ENCODE measurements at regions not wholly inside any gene's neighbourhood (a gene's known extent, or its start where the extent isn't known, plus 50 kb on each side); places are given as distances from the start of the nearest gene placed in this dataset.

GRCh38 chr14:71529848-71530247, 402.4 kb upstream of the RGS6 start:
- H3K9ac ChIP-seq (ENCODE audit: low read depth in 2 of 2, low read length in 2 of 2): no peak overlapping the region
- no peak overlapping the region for H3K4me3 ChIP-seq
- no peaks in the 10 kb centered on the region for H3K9me3 ChIP-seq
- no peaks in the 10 kb centered on the region for H3K36me3 ChIP-seq
- H3K27ac ChIP-seq: no peak overlapping the region
- TF ChIP-seq CTCF (IDR thresholded peaks at IDR 0.05): no peak
- intact Hi-C loops (cut with DNase I): no loop called here
- no peak for DNase-seq
- H3K27me3 ChIP-seq: no peaks in the 10 kb centered on the region
- H3K4me1 ChIP-seq: no peaks in the 10 kb centered on the region

- no peaks in the 10 kb centered on the region for H3K4me1 ChIP-seq
- no peak overlapping the region for H3K27ac ChIP-seq
- intact Hi-C loops (cut with DNase I): no loop called here
- H3K36me3 ChIP-seq: no peaks in the 10 kb centered on the region
- H3K9me3 ChIP-seq: no peaks in the 10 kb centered on the region
- DNase-seq: no peak
- no peak overlapping the region for H3K4me3 ChIP-seq
- no peak overlapping the region for H3K9ac ChIP-seq (ENCODE audit: low read depth in 2 of 2, low read length in 2 of 2)
- H3K27me3 ChIP-seq: no peaks in the 10 kb centered on the region
- TF ChIP-seq CTCF (IDR thresholded peaks at IDR 0.05): no peak
Observed at GRCh38 chr14:71532344-71532743, 399.9 kb upstream of the RGS6 start.

GRCh38 chr14:71532790-71533189, 399.4 kb upstream of the RGS6 start:
- H3K9ac ChIP-seq (ENCODE audit: low read depth in 2 of 2, low read length in 2 of 2): no peak overlapping the region
- TF ChIP-seq CTCF (IDR thresholded peaks at IDR 0.05): no peak
- no peak overlapping the region for H3K27ac ChIP-seq
- DNase-seq: no peak
- no peaks in the 10 kb centered on the region for H3K36me3 ChIP-seq
- no peak overlapping the region for H3K4me3 ChIP-seq
- intact Hi-C loops (cut with DNase I): no loop called here
- H3K27me3 ChIP-seq: no peaks in the 10 kb centered on the region
- H3K9me3 ChIP-seq: no peaks in the 10 kb centered on the region
- no peaks in the 10 kb centered on the region for H3K4me1 ChIP-seq

- H3K36me3 ChIP-seq: no peaks in the 10 kb centered on the region
- DNase-seq: no peak
- H3K27me3 ChIP-seq: no peaks in the 10 kb centered on the region
- H3K27ac ChIP-seq: no peak overlapping the region
- H3K4me1 ChIP-seq: no peaks in the 10 kb centered on the region
- no peak overlapping the region for H3K9ac ChIP-seq (ENCODE audit: low read depth in 2 of 2, low read length in 2 of 2)
- H3K9me3 ChIP-seq: no peaks in the 10 kb centered on the region
- no peak for TF ChIP-seq CTCF (IDR thresholded peaks at IDR 0.05)
- intact Hi-C loops (cut with DNase I): no loop called here
- H3K4me3 ChIP-seq: no peak overlapping the region
Observed at GRCh38 chr14:71533390-71533789, 398.8 kb upstream of the RGS6 start.

- Histone ChIP-seq H3K4me3 (no peak overlapping the region), H3K9ac (ENCODE audit: low read depth in 2 of 2, low read length in 2 of 2) (no peak overlapping the region), H3K4me1 (no peaks in the 10 kb centered on the region), H3K27ac (no peak overlapping the region), H3K36me3 (no peaks in the 10 kb centered on the region), H3K27me3 (no peaks in the 10 kb centered on the region), H3K9me3 (no peaks in the 10 kb centered on the region)
- DNase-seq: no peak
- no peak for TF ChIP-seq CTCF (IDR thresholded peaks at IDR 0.05)
- intact Hi-C loops (cut with DNase I): no loop called here
Observed at GRCh38 chr14:71533800-71534199, 398.4 kb upstream of the RGS6 start.

- H3K27me3 ChIP-seq: no peaks in the 10 kb centered on the region
- no peak overlapping the region for H3K4me3 ChIP-seq
- H3K4me1 ChIP-seq: no peaks in the 10 kb centered on the region
- intact Hi-C loops (cut with DNase I): no loop called here
- DNase-seq: no peak
- no peak overlapping the region for H3K9ac ChIP-seq (ENCODE audit: low read depth in 2 of 2, low read length in 2 of 2)
- no peaks in the 10 kb centered on the region for H3K36me3 ChIP-seq
- no peaks in the 10 kb centered on the region for H3K9me3 ChIP-seq
- H3K27ac ChIP-seq: no peak overlapping the region
- no peak for TF ChIP-seq CTCF (IDR thresholded peaks at IDR 0.05)
Observed at GRCh38 chr14:71534506-71534905, 397.7 kb upstream of the RGS6 start.

Data from colonic mucosa (tissue), 4 donors.